HT-29 (cell line): ENCODE measurements at regions not wholly inside any gene's neighbourhood (a gene's known extent, or its start where the extent isn't known, plus 50 kb on each side); places are given as distances from the start of the nearest gene placed in this dataset.
"Not testable (repeated sequence)": the region's sequence is repeated elsewhere in the genome, so short reads cannot be mapped to it uniquely, and the experiment has no call there.

ENCODE experiments used
- DNase-seq: peaks from one replicate; pipeline ENCODE4 v3.0.0-alpha.2; 2015; ENCODE audit warnings: low spot score

- no peak for DNase-seq
These were observed 120.7 kb upstream of the PMEPA1 start for GRCh38 chr20:57830515-57830895.

GRCh38 chr20:57829805-57830514 lies 120.1 kb upstream of the PMEPA1 start:
- DNase-seq, result no peak

DNA sequence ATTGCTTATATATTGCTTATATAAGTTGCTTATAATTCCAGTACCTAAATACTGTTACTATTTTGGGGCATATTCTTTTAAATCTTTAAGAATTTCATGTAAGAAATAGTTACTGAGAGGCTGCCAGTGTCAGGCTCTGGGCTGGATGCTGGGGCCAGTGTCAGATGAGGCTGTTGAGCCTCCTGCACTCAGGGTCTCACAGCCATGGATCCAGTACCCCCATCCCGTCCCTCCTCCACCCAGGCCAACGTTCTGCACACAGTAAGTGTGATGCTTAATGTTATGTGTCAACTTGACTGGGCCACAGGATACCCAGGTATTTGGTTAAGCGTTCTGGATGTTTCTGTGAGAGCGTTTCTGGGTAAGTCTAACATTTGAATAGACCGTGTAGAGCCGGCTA lies 119.5 kb upstream of the PMEPA1 start:
- DNase-seq, result no peak

DNA sequence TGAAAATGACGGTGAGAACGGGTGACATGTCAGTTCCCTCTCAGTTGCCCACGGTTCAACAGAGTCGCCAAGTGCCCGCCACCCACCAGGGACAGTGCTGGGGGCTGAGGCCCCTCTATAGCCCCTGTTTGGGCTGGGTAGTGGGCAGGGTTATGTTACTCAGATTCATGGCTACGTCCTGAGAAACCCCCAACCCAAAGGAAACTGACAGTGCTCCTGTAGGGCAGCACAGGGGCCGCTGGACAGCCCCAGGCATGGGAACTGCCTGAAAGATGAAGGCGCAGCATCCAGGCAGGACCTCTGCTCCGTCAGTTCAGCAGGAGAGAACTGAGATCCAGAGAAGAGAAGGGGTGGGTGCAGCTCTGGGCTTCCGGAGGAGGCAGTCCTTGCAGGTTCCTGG lies 118.9 kb upstream of the PMEPA1 start:
- no peak for DNase-seq

- DNase-seq, result no peak
These were observed 117.0 kb upstream of the PMEPA1 start for GRCh38 chr20:57826666-57827287.

GRCh38 chr20:57824909-57825308 lies 115.1 kb upstream of the PMEPA1 start:
- DNase-seq, result no peak

DNA sequence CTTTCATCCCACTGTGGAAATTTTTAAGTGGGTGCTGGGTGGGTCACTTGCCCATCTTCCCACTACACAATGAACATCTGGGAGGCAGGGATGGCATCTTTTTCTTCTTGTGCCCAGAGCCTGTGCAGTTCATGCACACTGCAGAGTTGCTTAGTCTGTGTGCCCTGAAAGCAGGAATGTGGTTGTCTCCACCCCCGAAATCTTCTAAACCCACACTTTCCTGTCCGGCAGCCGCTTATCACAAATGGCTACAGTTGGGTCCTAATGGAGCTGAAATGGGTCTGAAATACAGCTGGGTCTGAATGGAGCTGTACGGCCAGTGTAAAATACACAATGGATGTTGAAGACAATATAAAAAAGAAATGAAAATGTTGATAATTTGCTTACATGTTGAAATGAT lies 112.1 kb upstream of the PMEPA1 start:
- DNase-seq, result no peak

DNA sequence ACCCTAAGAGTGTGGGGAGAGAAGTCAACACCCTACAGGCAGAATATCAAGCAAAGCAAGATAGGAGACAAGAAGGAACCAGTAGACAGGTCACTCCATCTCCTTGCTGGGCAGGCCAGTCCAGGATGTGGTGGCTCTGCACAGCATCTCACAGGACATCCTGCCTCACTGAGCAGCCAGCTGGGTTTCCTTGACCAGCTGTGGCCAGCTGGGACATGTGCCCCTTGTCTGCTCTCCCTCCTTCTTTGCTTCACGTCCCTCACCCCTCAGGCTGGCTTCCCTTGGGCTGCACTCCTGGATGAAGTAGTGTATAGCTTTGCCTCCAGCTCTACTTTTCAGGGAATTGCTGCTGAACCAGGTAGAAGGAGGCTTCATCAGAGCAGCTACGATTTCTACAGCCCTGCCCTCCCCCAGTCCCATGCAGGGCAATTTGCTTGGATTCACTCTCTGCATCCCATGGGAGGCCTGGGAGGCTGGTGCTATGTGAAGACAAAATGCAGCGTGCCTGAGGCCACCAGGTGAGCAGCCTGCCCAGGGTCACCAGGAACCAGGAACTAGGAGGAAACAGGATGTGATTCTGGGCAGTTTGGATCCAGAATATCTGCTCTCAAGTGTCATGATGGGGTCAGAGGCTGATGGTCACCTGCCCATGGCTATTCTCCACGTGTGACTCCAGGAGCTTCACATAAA lies 110.0 kb upstream of the PMEPA1 start:
- DNase-seq, result no peak

GRCh38 chr20:57819291-57819690 lies 109.5 kb upstream of the PMEPA1 start:
- no peak for DNase-seq

DNA sequence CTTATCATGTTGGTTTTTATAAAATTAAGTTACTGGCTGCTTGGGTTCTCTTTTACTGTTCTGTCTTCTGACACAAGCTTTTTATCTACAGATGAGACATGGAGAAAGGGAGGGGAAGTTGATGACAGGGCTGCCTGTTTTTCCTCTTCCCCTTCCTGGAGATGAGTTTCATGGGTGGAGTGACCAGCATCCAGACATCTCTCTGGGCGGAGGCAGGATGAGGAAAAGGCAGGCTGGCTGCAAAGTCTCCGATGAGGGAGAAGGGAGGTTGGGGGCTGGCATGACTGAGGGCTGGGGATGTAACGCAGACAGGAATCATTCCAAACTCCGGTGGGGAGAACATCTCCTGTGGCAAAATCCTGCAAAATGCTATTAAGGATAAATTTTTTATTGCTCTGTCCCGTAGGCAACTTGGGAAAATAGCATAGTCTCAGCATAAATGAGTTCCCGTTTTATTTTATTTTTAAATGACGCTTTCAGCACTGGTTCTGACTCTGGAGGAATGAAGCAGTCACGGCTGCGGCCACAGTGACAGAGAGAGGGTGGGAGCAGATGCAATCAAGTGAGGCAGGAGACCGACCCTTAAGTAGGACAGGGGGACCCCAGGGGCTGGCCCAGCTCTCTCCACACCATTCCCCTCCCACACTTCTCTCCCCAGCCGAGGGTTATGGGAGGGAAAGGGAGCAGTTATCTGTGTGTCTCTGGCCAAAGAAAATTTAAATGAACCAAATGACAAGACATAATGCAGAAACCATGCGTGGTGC lies 108.8 kb upstream of the PMEPA1 start:
- DNase-seq, result no peak

DNA sequence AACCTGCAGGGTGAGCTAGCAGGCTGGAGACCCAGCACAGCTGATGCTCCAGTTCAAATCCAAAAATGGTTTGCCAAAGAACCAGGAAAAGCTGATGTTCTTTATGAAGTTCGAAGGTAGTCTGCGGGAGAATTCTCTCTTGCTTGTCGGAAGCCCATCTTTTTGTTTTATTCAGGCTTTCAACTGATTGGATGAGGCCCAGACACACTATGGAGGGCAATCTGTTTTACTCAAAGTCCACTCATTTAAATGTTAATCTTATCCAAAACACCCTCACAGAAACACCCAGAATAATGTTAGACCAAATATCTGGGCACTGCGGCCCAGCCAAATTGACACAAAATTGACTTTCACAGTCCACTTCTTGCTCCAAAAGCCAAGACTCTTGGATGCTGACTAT lies 105.6 kb upstream of the PMEPA1 start:
- DNase-seq, result no peak

GRCh38 chr20:57814529-57814928 lies 104.7 kb upstream of the PMEPA1 start:
- no peak for DNase-seq

- no peak for DNase-seq
These were observed 103.9 kb upstream of the PMEPA1 start for GRCh38 chr20:57813509-57814269.

- DNase-seq, result not testable (repeated sequence)
These were observed 102.8 kb upstream of the PMEPA1 start for GRCh38 chr20:57812632-57813031.

DNA sequence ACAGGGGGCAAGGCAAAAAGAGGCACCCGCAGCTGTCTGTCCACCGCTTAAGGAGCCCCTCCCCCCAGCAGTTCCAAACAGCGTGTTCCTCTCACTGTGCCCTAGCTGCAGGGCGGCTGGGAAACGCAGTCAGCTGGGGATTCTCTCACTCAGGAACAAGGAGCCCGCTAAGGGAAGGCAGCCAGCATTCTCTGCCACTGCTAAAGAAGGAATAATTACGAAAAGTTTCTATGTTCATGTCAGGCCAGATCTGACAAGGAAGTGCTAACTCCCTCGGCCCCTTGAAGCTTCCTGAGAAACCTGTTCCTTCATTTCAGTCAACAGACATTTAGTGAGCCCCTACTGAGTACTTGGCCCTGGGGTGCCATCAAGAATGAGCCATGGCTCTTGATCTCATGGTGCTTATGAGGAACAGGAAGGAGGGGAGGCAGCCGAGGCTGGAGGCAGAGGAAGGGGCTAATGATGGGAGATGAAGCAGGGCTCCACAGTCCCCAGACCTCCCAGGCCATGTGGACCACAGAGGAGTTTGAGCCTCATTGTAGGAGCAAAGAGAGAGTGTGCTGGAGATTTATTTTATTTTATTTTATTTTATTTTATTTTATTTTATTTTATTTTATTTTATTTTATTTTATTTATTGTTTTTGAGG lies 101.7 kb upstream of the PMEPA1 start:
- DNase-seq, result peak; percentile 19

GRCh38 chr20:57810511-57811373 lies 100.9 kb upstream of the PMEPA1 start:
- DNase-seq, result peak; percentile 69

DNA sequence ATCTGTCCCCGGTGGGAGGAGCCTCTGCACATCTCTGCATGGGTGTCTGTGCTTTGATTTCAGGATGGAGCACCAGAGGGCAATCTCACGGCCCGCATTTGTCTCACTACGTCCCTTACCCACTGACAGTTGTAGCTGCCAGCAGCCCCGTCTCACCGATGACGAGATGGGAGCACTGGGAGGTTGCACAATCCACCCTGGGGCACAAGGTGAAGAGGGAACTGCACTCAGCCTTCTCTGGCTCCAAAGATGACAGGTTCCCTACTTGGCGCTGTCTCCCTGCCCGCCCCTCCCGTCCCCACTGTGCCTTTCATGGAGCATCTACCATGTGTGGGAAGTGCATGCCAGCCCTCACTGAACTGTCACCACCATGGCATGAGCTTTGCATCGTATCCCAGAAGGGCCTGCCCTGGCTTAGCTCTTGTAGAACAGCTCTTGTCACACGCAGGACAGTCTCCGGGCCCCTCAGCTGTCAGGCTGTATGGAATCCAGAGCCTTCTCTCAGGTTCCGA lies 99.9 kb upstream of the PMEPA1 start:
- no peak for DNase-seq

- no peak for DNase-seq
These were observed 99.3 kb upstream of the PMEPA1 start for GRCh38 chr20:57809149-57809548.

DNA sequence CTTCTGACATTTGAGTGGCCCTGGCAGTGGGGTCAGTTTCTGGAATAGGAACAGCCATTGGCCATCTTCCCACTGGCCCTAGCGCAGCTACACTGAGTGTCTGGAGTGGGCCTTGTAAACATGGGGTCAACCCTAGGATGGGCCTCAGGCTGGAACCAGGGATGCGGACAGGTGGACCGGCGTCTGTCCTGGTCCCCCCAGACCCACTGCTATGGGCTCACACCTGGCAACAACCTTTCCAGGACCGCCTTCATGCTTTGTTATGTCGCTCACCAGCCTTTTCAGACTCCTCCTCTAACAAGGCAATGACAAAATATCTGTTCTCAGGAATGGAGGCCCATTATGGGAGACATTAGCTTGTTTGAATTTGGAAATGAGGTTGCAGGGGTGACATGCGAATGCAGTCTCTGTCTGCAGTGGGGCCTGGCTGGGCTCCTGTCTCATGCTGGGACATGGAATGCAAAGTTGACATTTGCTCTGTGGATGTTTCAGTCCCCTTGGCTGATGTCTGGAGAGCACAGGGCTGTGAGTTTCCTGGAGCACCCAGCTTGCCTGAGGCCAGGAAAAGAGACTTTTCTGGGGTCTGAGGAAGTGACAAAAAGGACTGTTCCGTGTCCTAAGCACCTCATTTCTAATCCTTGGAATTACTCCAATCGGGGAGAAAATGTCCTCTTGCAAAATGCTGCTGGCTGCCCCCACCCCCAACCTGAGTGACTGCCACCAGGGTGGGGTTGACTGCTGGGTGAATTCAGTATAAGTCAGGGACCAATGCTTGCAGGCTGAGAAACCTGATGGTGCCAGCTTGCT lies 98.7 kb upstream of the PMEPA1 start:
- no peak for DNase-seq
